Prostate gland (tissue), 2 donors: ENCODE measurements at regions not wholly inside any gene's neighbourhood (a gene's known extent, or its start where the extent isn't known, plus 50 kb on each side); places are given as distances from the start of the nearest gene placed in this dataset.

Source experiments
- DNase-seq: peaks from one replicate; pipeline ENCODE4 v3.0.0-alpha.2; 2019; ENCODE audit warnings: low spot score
- H3K27ac ChIP-seq, 2 donors: fragments of 200-600 bp; sonication (generic); 2 replicates each; pipeline ENCODE4 v1.5.1; 2017 to 2019
- H3K27me3 ChIP-seq: fragments of 200-600 bp; sonication (generic); replicated peaks from 2 replicates; pipeline ENCODE4 v1.5.1; 2019; ENCODE audit not compliant: insufficient read depth
- H3K36me3 ChIP-seq, 2 donors: fragments of 200-600 bp; sonication (generic); 1 replicate in 1 of 2; 2 replicates in 1 of 2; pipeline versions ENCODE4 v1.5.1 to v1.8.1; 2017 to 2019
- H3K4me1 ChIP-seq: fragments of 200-600 bp; sonication (generic); replicated peaks from 2 replicates; pipeline ENCODE4 v1.5.1; 2019
- H3K4me3 ChIP-seq, 2 donors: fragments of 200-600 bp; sonication (generic); 2 replicates each; pipeline ENCODE4 v1.5.1; 2017 to 2019
- H3K9me3 ChIP-seq: fragments of 200-600 bp; sonication (generic); 2 replicates; pipeline ENCODE4 v1.5.1; 2017
- POLR2A ChIP-seq: fragments of 450-650 bp; IDR thresholded peaks from one replicate; pipeline ENCODE4 v1.6.1; 2016; ENCODE audit warnings: antibody characterized with exemption, mild to moderate bottlenecking
- POLR2AphosphoS5 ChIP-seq: sonication (generic); formaldehyde crosslinking; IDR thresholded peaks from one replicate; pipeline ENCODE4 v1.6.1; 2017; ENCODE audit warnings: antibody characterized with exemption
- WGBS: methylation state at CpG from one replicate; pipeline ENCODE4 v1.1.5; 2018; 5-methylcytosine and 5-hydroxymethylcytosine counted together
- intact Hi-C: fragments of 100-400 bp; cut with DNase I; formaldehyde crosslinking; loops from one replicate; pipeline ENCODE4 v1.14.2; 2022
- TF ChIP-seq, protein P1 (sequence below), 4 experiments: fragments of 200-600 bp in 2 of 4; fragments of 450-650 bp in 2 of 4; sonication (generic) in 2 of 4; IDR thresholded peaks; 1 replicate in 3 of 4; 2 replicates in 1 of 4; pipeline ENCODE4 v1.5.1; 2016 to 2019; ENCODE audit warnings: antibody characterized with exemption in 4 of 4, mild to moderate bottlenecking in 2 of 4, moderate library complexity in 2 of 4

DNA sequence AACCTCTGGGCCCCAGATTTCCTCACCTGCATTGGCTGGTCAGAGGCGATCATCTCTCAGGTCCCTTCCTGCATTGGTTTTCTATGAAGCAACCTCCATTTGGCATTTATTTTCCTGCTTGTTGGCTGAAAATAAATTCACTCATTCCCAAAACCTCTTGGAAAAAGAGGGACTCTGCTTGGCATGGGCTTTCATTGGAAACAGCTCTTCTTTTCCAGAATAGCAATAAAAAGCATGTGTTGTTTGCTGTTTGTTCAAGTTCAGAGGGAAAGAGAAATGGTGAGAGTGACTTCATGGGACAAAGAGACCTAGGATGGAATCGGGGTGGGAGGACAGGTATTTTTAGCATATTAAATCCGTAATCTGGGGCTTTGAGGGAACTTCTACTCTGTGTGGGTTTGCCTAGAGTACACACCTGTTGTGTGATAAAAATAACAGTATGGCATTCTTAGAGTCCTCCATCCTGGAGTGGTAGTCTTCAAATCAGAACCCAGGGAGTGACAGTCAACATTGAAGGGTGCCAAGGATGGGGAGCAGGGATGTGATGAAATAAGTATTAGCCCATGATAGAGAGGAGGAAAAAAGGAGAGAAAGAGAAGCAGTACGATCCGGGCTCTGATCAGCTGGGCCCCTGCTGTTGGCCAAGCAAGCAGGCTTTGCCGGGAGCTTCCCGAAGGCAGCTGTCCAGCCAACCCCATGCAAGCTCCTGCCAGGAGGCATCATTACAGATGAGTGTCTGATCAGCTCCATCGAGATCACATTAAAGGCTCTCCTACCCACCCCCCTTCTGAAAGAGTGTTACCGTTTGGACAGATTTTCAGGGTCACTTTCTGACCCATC lies 131.9 kb upstream of the NFIA start:
- Histone ChIP-seq H3K27me3 (no peaks in the 10 kb centered on the region), H3K36me3 (no peaks in the 10 kb centered on the region), H3K4me1 (no peaks in the 10 kb centered on the region), H3K27ac (no peak overlapping the region), H3K9me3 (no peaks in the 10 kb centered on the region), H3K4me3 (no peak overlapping the region)
- intact Hi-C loops, result no loop called here
- no peak for DNase-seq
- TF ChIP-seq POLR2A, result no peak
- TF ChIP-seq, protein P1, sequence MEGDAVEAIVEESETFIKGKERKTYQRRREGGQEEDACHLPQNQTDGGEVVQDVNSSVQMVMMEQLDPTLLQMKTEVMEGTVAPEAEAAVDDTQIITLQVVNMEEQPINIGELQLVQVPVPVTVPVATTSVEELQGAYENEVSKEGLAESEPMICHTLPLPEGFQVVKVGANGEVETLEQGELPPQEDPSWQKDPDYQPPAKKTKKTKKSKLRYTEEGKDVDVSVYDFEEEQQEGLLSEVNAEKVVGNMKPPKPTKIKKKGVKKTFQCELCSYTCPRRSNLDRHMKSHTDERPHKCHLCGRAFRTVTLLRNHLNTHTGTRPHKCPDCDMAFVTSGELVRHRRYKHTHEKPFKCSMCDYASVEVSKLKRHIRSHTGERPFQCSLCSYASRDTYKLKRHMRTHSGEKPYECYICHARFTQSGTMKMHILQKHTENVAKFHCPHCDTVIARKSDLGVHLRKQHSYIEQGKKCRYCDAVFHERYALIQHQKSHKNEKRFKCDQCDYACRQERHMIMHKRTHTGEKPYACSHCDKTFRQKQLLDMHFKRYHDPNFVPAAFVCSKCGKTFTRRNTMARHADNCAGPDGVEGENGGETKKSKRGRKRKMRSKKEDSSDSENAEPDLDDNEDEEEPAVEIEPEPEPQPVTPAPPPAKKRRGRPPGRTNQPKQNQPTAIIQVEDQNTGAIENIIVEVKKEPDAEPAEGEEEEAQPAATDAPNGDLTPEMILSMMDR (IDR thresholded peaks at IDR 0.05), result no peak
- no peak for TF ChIP-seq POLR2AphosphoS5
- WGBS, result 59% methylated on average over 9 of the region's 9 CpGs

DNA sequence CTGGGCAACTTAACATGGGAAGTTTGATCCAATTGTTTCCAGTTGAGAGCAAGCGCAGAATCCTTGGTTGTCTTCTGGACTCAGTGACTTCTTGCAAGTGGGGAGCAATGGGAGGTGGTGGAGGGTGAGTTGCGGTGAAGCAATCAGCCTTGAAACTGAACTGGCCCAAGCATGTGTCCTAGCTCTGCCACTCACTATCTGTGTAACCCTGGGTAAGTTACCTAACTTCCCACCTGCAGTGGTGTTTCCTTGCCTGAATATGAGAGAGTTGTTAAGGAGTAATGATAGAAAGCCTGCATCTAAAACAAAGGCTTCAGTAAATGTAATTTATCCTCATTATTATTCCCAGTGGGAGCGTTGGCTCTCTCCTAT lies 132.5 kb upstream of the NFIA start:
- intact Hi-C loops, result no loop called here
- H3K36me3 ChIP-seq, result no peaks in the 10 kb centered on the region
- WGBS, result 98% methylated on average over 3 of the region's 3 CpGs
- no peaks in the 10 kb centered on the region for H3K27me3 ChIP-seq
- no peak overlapping the region for H3K27ac ChIP-seq
- no peak overlapping the region for H3K4me3 ChIP-seq
- H3K4me1 ChIP-seq, result no peaks in the 10 kb centered on the region
- TF ChIP-seq POLR2A, result no peak
- TF ChIP-seq, protein P1 (IDR thresholded peaks at IDR 0.05), result no peak
- TF ChIP-seq POLR2AphosphoS5, result no peak
- no peak for DNase-seq
- no peaks in the 10 kb centered on the region for H3K9me3 ChIP-seq

DNA sequence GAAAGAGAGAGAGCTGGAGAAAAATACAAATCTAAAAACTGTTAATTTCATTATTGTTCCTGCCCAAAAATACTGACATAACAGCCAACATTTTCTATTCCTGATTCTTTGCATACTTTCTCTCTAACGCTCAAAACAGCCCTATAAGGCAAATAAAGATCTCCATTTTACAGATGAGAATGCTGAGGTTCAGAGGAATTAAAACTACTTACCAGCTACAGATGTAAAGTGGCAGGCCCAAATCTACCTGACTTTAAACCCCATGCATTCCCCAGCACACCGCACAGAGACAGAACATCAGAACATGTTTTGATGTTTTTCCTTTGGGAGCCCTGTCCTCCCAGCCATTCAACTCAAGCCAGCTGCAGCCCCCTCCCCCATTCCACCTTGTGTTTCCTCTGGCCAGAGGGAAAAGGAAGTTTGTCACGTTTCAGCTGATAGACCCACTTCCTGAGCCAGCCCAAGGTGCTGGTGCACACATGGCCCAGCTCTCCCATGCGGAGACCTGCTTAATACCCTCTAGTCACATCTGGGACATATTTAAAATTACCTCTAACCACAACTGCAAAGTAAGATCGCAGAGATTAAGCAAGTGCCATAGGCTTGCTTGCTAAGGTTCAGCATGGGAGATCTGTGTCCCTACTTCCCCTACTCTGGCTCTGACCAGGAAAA lies 133.1 kb upstream of the NFIA start:
- no peak for DNase-seq
- Histone ChIP-seq H3K27me3 (no peaks in the 10 kb centered on the region), H3K4me3 (no peak overlapping the region), H3K4me1 (no peaks in the 10 kb centered on the region), H3K9me3 (no peaks in the 10 kb centered on the region), H3K27ac (no peak overlapping the region), H3K36me3 (no peaks in the 10 kb centered on the region)
- intact Hi-C loops, result no loop called here
- 76% methylated on average over 5 of the region's 5 CpGs for WGBS
- no peak for TF ChIP-seq POLR2AphosphoS5
- TF ChIP-seq, protein P1 (IDR thresholded peaks at IDR 0.05), result no peak
- no peak for TF ChIP-seq POLR2A

DNA sequence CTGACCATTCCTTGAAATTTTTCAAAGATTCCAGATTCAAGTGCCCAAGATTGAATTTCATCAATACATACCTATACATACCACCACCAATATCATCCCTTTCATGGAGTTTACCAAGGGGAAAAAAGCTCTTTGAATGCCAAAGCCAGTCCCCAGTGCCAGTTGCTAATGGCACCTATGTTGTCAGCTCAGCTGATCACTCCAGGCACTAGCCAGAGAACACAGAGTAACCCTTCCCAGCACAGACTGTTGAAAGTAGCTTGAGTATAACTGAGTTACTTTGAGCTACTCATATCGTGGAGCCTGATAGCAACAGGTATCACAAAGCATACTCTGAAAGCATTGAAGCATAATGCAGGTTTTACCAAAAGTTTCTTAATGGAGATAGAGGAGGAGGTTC lies 133.9 kb upstream of the NFIA start:
- Histone ChIP-seq H3K9me3 (no peaks in the 10 kb centered on the region), H3K36me3 (no peaks in the 10 kb centered on the region), H3K4me1 (no peaks in the 10 kb centered on the region), H3K4me3 (no peak overlapping the region), H3K27ac (no peak overlapping the region), H3K27me3 (no peaks in the 10 kb centered on the region)
- no peak for DNase-seq
- intact Hi-C loops, result no loop called here
- TF ChIP-seq, protein P1 (IDR thresholded peaks at IDR 0.05), result no peak
- TF ChIP-seq POLR2A (no peak), POLR2AphosphoS5 (no peak)
- 87% methylated on average over 1 of the region's 1 CpG for WGBS

DNA sequence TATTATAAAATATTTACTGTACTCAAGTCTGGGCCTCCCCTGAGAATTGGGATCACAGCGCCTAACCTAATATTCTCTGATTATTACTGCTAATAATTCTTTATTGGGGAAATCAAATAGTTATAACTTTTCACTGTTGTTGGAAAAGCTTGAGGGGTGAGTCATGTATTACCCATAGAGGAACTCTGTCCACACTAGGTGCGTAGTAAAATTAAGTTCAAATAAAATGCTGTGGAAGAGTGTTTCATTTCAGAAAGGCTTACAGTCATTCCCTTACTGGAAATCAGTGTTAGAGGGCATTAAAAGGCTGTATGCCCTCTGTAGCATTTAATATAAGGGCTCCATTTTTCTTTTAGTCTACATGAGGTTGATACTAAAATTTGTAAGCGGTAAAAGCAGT lies 135.0 kb upstream of the NFIA start:
- H3K9me3 ChIP-seq, result no peaks in the 10 kb centered on the region
- TF ChIP-seq, protein P1 (IDR thresholded peaks at IDR 0.05), result no peak
- TF ChIP-seq POLR2AphosphoS5 (no peak), POLR2A (no peak)
- no peaks in the 10 kb centered on the region for H3K27me3 ChIP-seq
- 96% methylated on average over 3 of the region's 3 CpGs for WGBS
- H3K27ac ChIP-seq, result no peak overlapping the region
- no peak for DNase-seq
- intact Hi-C loops, result no loop called here
- no peaks in the 10 kb centered on the region for H3K36me3 ChIP-seq
- H3K4me1 ChIP-seq, result no peaks in the 10 kb centered on the region
- no peak overlapping the region for H3K4me3 ChIP-seq
